ENCODE measurements at regions not wholly inside any gene's neighbourhood (a gene's known extent, or its start where the extent isn't known, plus 50 kb on each side); places are given as distances from the start of the nearest gene placed in this dataset.

- TF ChIP-seq POLR2AphosphoS5 (IDR thresholded peaks at IDR 0.05) (no peak), CTCF (IDR thresholded peaks at IDR 0.05) (no peak)
These were observed 623.2 kb downstream of the CDH8 start for GRCh38 chr16:61413021-61413420.
